Caco-2 (cell line): ENCODE measurements at regions not wholly inside any gene's neighbourhood (a gene's known extent, or its start where the extent isn't known, plus 50 kb on each side); places are given as distances from the start of the nearest gene placed in this dataset.

Experiments used
- BruUV-seq: library from RNA; stranded (reverse); fragments of 400-500 nt; replicated peaks from 2 replicates; lab custom pipeline; 2021; lab: Mats Ljungman, UMichigan
- CTCF ChIA-PET: fragments of 300-600 bp; sonication (Branson Sonifier 250); formaldehyde crosslinking; loops from one replicate; lab custom pipeline; 2022; ENCODE audit warnings: antibody characterized with exemption; lab: Charles Lee
- POLR2A ChIA-PET: fragments of 300-600 bp; sonication (Branson Sonifier 250); formaldehyde crosslinking; loops from one replicate; lab custom pipeline; 2022; ENCODE audit warnings: antibody characterized with exemption; lab: Charles Lee
- DNase-seq, 2 experiments: peaks; one replicate each; pipeline versions ENCODE4 v3.0.0 to v3.0.0-alpha.2; 2020 to 2022
- H3K27me3 ChIP-seq: replicated peaks from 2 replicates; pipeline ENCODE4 v1.6.0; 2011; ENCODE audit warnings: low read length; ENCODE audit not compliant: control insufficient read depth, insufficient read depth
- H3K36me3 ChIP-seq: 2 replicates; pipeline ENCODE4 v1.5.1; 2011; ENCODE audit warnings: low read length; ENCODE audit not compliant: control insufficient read depth, insufficient read depth
- H3K4me1 ChIP-seq: fragments of 250-450 bp; sonication (Bioruptor Pico); 2 replicates; pipeline ENCODE4 v1.5.1; 2020; ENCODE audit warnings: mild to moderate bottlenecking
- H3K4me3 ChIP-seq: 2 replicates; pipeline ENCODE4 v1.5.1; 2011; ENCODE audit warnings: low read depth, mild to moderate bottlenecking, control low read depth, low read length
- H3K9me3 ChIP-seq: fragments of 250-450 bp; sonication (Bioruptor Pico); 2 replicates; pipeline ENCODE4 v1.5.1; 2020; ENCODE audit warnings: mild to moderate bottlenecking, moderate library complexity
- H3K27ac Mint-ChIP-seq: one replicate; pipeline ENCODE4 v1.8.0; 2022; ENCODE audit warnings: mixed read lengths; ENCODE audit not compliant: unreplicated experiment
- H3K27me3 Mint-ChIP-seq: one replicate; pipeline ENCODE4 v1.8.0; 2022; ENCODE audit warnings: mixed read lengths; ENCODE audit not compliant: insufficient read depth, unreplicated experiment
- H3K36me3 Mint-ChIP-seq: one replicate; pipeline ENCODE4 v1.8.0; 2022; ENCODE audit warnings: mild to moderate bottlenecking, mixed read lengths; ENCODE audit not compliant: insufficient read depth, unreplicated experiment
- H3K4me1 Mint-ChIP-seq: one replicate; pipeline ENCODE4 v1.8.0; 2022; ENCODE audit warnings: low read depth, mixed read lengths; ENCODE audit not compliant: unreplicated experiment
- H3K4me3 Mint-ChIP-seq: one replicate; pipeline ENCODE4 v1.8.0; 2022; ENCODE audit warnings: mild to moderate bottlenecking, moderate library complexity, mixed read lengths; ENCODE audit not compliant: unreplicated experiment
- H3K9me3 Mint-ChIP-seq: one replicate; pipeline ENCODE4 v1.8.0; 2022; ENCODE audit warnings: mixed read lengths; ENCODE audit not compliant: unreplicated experiment
- CTCF ChIP-seq, 2 experiments: fragments of 200-600 bp in 1 of 2; IDR thresholded peaks; 1 replicate in 1 of 2; 2 replicates in 1 of 2; pipeline versions ENCODE4 v1.5.1 to v1.8.0; 2011 to 2022; ENCODE audit warnings: antibody characterized with exemption in 1 of 2, control low read depth in 1 of 2, inconsistent platforms in 1 of 2, low read depth in 1 of 2, low read length in 1 of 2, mild to moderate bottlenecking in 1 of 2, moderate library complexity in 1 of 2; ENCODE audit not compliant: insufficient read depth in 1 of 2, severe bottlenecking in 1 of 2, unreplicated experiment in 1 of 2
- intact Hi-C: fragments of 100-400 bp; cut with micrococcal nuclease; formaldehyde crosslinking; loops from one replicate; pipeline ENCODE4 v1.10.0; 2022; ENCODE audit not compliant: unreplicated experiment

- ChIA-PET POLR2A (no interaction called here), CTCF (no interaction called here)
- no peak for TF ChIP-seq CTCF (IDR thresholded peaks at IDR 0.05; ENCODE audit: insufficient read depth in 1 of 2, low read depth in 1 of 2, low read length in 1 of 2, severe bottlenecking in 1 of 2, unreplicated experiment in 1 of 2)
- Mint-ChIP-seq H3K9me3 (no peaks in the 10 kb centered on the region), H3K4me1 (no peaks in the 10 kb centered on the region), H3K27ac (no peak overlapping the region), H3K36me3 (no peaks in the 10 kb centered on the region), H3K27me3 (peaks cover 5% of the 10 kb centered on the region), H3K4me3 (no peak overlapping the region)
- BruUV-seq: no TSS peak
- Histone ChIP-seq H3K27me3 (no peaks in the 10 kb centered on the region), H3K4me3 (no peak overlapping the region), H3K4me1 (no peaks in the 10 kb centered on the region), H3K9me3 (no peaks in the 10 kb centered on the region), H3K36me3 (no peaks in the 10 kb centered on the region)
- no peak for DNase-seq
- intact Hi-C loops: no loop called here
Observed at GRCh38 chr15:53036641-53037040, 246.5 kb upstream of the ONECUT1 start.

- peaks cover 5% of the 10 kb centered on the region for H3K27me3 Mint-ChIP-seq
- ChIA-PET CTCF (no interaction called here), POLR2A (no interaction called here)
- no peak overlapping the region for H3K4me3 Mint-ChIP-seq
- H3K9me3 Mint-ChIP-seq: no peaks in the 10 kb centered on the region
- no peaks in the 10 kb centered on the region for H3K4me1 ChIP-seq
- H3K36me3 Mint-ChIP-seq: no peaks in the 10 kb centered on the region
- no peaks in the 10 kb centered on the region for H3K9me3 ChIP-seq
- H3K27me3 ChIP-seq: no peaks in the 10 kb centered on the region
- intact Hi-C loops: no loop called here
- no peaks in the 10 kb centered on the region for H3K4me1 Mint-ChIP-seq
- no peaks in the 10 kb centered on the region for H3K36me3 ChIP-seq
- no TSS peak for BruUV-seq
- H3K4me3 ChIP-seq: no peak overlapping the region
- no peak overlapping the region for H3K27ac Mint-ChIP-seq
- no peak for DNase-seq
- TF ChIP-seq CTCF (IDR thresholded peaks at IDR 0.05; ENCODE audit: insufficient read depth in 1 of 2, low read depth in 1 of 2, low read length in 1 of 2, severe bottlenecking in 1 of 2, unreplicated experiment in 1 of 2): no peak
Observed at GRCh38 chr15:53034767-53035245, 244.7 kb upstream of the ONECUT1 start.

- no peaks in the 10 kb centered on the region for H3K27me3 ChIP-seq
- H3K9me3 ChIP-seq: no peaks in the 10 kb centered on the region
- Mint-ChIP-seq H3K36me3 (no peaks in the 10 kb centered on the region), H3K9me3 (no peaks in the 10 kb centered on the region), H3K27me3 (peaks cover 4% of the 10 kb centered on the region), H3K27ac (no peak overlapping the region), H3K4me1 (no peaks in the 10 kb centered on the region), H3K4me3 (no peak overlapping the region)
- no peak overlapping the region for H3K4me3 ChIP-seq
- H3K36me3 ChIP-seq: no peaks in the 10 kb centered on the region
- no peak for TF ChIP-seq CTCF (IDR thresholded peaks at IDR 0.05; ENCODE audit: insufficient read depth in 1 of 2, low read depth in 1 of 2, low read length in 1 of 2, severe bottlenecking in 1 of 2, unreplicated experiment in 1 of 2)
- ChIA-PET POLR2A (no interaction called here), CTCF (no interaction called here)
- no peaks in the 10 kb centered on the region for H3K4me1 ChIP-seq
- no peak for DNase-seq
- intact Hi-C loops: no loop called here
- BruUV-seq: no TSS peak
Observed at GRCh38 chr15:53033709-53034108, 243.6 kb upstream of the ONECUT1 start.
